Tibial artery (tissue), 4 donors: ENCODE measurements at regions not wholly inside any gene's neighbourhood (a gene's known extent, or its start where the extent isn't known, plus 50 kb on each side); places are given as distances from the start of the nearest gene placed in this dataset.

ENCODE experiments used
- DNase-seq, 2 donors: peaks; one replicate each; pipeline ENCODE4 v3.0.0-alpha.2; 2019
- H3K27ac ChIP-seq, 2 donors: fragments of 200-600 bp; sonication (generic) in 1 of 2; 1 replicate in 1 of 2; 2 replicates in 1 of 2; pipeline ENCODE4 v1.5.1; 2018 to 2019; ENCODE audit warnings: mild to moderate bottlenecking in 1 of 2
- H3K27me3 ChIP-seq, 2 donors: fragments of 200-600 bp; sonication (generic) in 1 of 2; one replicate each; pipeline versions ENCODE4 v1.5.1 to v1.6.0; 2016 to 2019
- H3K36me3 ChIP-seq, 3 donors: fragments of 200-600 bp; sonication (generic) in 2 of 3; one replicate each; pipeline ENCODE4 v1.5.1; 2016 to 2019; ENCODE audit warnings: mild to moderate bottlenecking in 2 of 3
- H3K4me1 ChIP-seq, 4 donors: fragments of 200-600 bp; sonication (generic) in 2 of 4; 1 replicate in 3 of 4; 2 replicates in 1 of 4; pipeline ENCODE4 v1.5.1; 2016 to 2019
- H3K4me3 ChIP-seq, 2 donors: fragments of 200-600 bp; sonication (generic) in 1 of 2; 1 replicate in 1 of 2; 2 replicates in 1 of 2; pipeline ENCODE4 v1.5.1; 2018 to 2019; ENCODE audit warnings: mild to moderate bottlenecking in 2 of 2
- H3K9me3 ChIP-seq, 3 donors: fragments of 200-600 bp; sonication (generic) in 1 of 3; one replicate each; pipeline ENCODE4 v1.5.1; 2016 to 2019
- CTCF ChIP-seq, 2 experiments: fragments of 200-600 bp in 1 of 2; fragments of 450-650 bp in 1 of 2; IDR thresholded peaks; one replicate each; pipeline ENCODE4 v1.5.1; 2017 to 2019; ENCODE audit warnings: antibody characterized with exemption in 2 of 2, mild to moderate bottlenecking in 1 of 2, moderate library complexity in 1 of 2
- intact Hi-C: fragments of 100-400 bp; cut with DNase I; formaldehyde crosslinking; loops from one replicate; pipeline ENCODE4 v1.15.0; 2023; ENCODE audit warnings: low total_unique reads

GRCh38 chr4:156473151-156473550 is 498.4 kb downstream of the PDGFC start:
- no peak overlapping the region for H3K27ac ChIP-seq
- no peak for TF ChIP-seq CTCF (IDR thresholded peaks at IDR 0.05)
- no peaks in the 10 kb centered on the region for H3K9me3 ChIP-seq
- H3K36me3 ChIP-seq = no peaks in the 10 kb centered on the region
- DNase-seq = no peak
- peaks cover 0 to 13% (median 2%) of the 10 kb centered on the region in 4 donors for H3K4me1 ChIP-seq
- H3K27me3 ChIP-seq = no peaks in the 10 kb centered on the region
- no peak overlapping the region for H3K4me3 ChIP-seq
- intact Hi-C loops = loop anchor here (10.0 kb wide), 1 partner anchor 1502 kb away; no protein-coding TSS in a partner anchor

- no peak for TF ChIP-seq CTCF (IDR thresholded peaks at IDR 0.05)
- H3K27me3 ChIP-seq = no peaks in the 10 kb centered on the region
- intact Hi-C loops = loop anchor here (10.0 kb wide), 1 partner anchor 1502 kb away; no protein-coding TSS in a partner anchor
- no peaks in the 10 kb centered on the region for H3K9me3 ChIP-seq
- no peaks in the 10 kb centered on the region for H3K36me3 ChIP-seq
- DNase-seq = no peak
- peaks cover 0 to 13% (median 2%) of the 10 kb centered on the region in 4 donors for H3K4me1 ChIP-seq
- no peak overlapping the region for H3K27ac ChIP-seq
- H3K4me3 ChIP-seq = no peak overlapping the region
Observed at GRCh38 chr4:156472624-156473023, 499.0 kb downstream of the PDGFC start.

GRCh38 chr4:156459584-156459983 is 505.9 kb upstream of the CTSO start:
- Histone ChIP-seq H3K27me3 (no peaks in the 10 kb centered on the region), H3K9me3 (no peaks in the 10 kb centered on the region), H3K4me3 (no peak overlapping the region), H3K36me3 (no peaks in the 10 kb centered on the region), H3K27ac (no peak overlapping the region), H3K4me1 (no peaks in the 10 kb centered on the region)
- no peak for DNase-seq
- TF ChIP-seq CTCF (IDR thresholded peaks at IDR 0.05) = no peak
- intact Hi-C loops = no loop called here

GRCh38 chr4:156456830-156457229 is 503.2 kb upstream of the CTSO start:
- no peak overlapping the region for H3K4me3 ChIP-seq
- H3K9me3 ChIP-seq = no peaks in the 10 kb centered on the region
- intact Hi-C loops = no loop called here
- DNase-seq = no peak
- no peak overlapping the region for H3K27ac ChIP-seq
- no peaks in the 10 kb centered on the region for H3K36me3 ChIP-seq
- TF ChIP-seq CTCF (IDR thresholded peaks at IDR 0.05) = no peak
- no peaks in the 10 kb centered on the region for H3K4me1 ChIP-seq
- no peaks in the 10 kb centered on the region for H3K27me3 ChIP-seq

GRCh38 chr4:156443488-156443887 is 489.8 kb upstream of the CTSO start:
- H3K36me3 ChIP-seq = no peaks in the 10 kb centered on the region
- no peaks in the 10 kb centered on the region for H3K9me3 ChIP-seq
- no peaks in the 10 kb centered on the region for H3K4me1 ChIP-seq
- no peak for TF ChIP-seq CTCF (IDR thresholded peaks at IDR 0.05)
- no peak overlapping the region for H3K27ac ChIP-seq
- H3K27me3 ChIP-seq = no peaks in the 10 kb centered on the region
- intact Hi-C loops = no loop called here
- no peak for DNase-seq
- H3K4me3 ChIP-seq = no peak overlapping the region

GRCh38 chr4:156442912-156443311 is 489.2 kb upstream of the CTSO start:
- Histone ChIP-seq H3K4me3 (no peak overlapping the region), H3K36me3 (no peaks in the 10 kb centered on the region), H3K27me3 (no peaks in the 10 kb centered on the region), H3K9me3 (no peaks in the 10 kb centered on the region), H3K27ac (no peak overlapping the region), H3K4me1 (no peaks in the 10 kb centered on the region)
- DNase-seq = no peak
- intact Hi-C loops = no loop called here
- TF ChIP-seq CTCF (IDR thresholded peaks at IDR 0.05) = no peak
